SK-N-SH (cell line): ENCODE measurements at regions not wholly inside any gene's neighbourhood (a gene's known extent, or its start where the extent isn't known, plus 50 kb on each side); places are given as distances from the start of the nearest gene placed in this dataset.

Experiments used
- EZH2phosphoT487 ChIP-seq: fragments of 200-600 bp; sonication (generic); IDR thresholded peaks from 2 replicates; pipeline ENCODE4 v1.6.1; 2017; ENCODE audit warnings: low read depth, mixed run types, mild to moderate bottlenecking, antibody characterized with exemption, moderate library complexity, borderline replicate concordance
- POLR2AphosphoS5 ChIP-seq: IDR thresholded peaks from 2 replicates; pipeline ENCODE4 v1.6.1; 2012; ENCODE audit warnings: low read depth, low read length
- TCF12 ChIP-seq: IDR thresholded peaks from 2 replicates; pipeline ENCODE4 v1.4.0; 2012
- TEAD4 ChIP-seq: IDR thresholded peaks from 2 replicates; pipeline ENCODE4 v1.4.0; 2012; ENCODE audit warnings: mild to moderate bottlenecking, borderline replicate concordance; ENCODE audit not compliant: insufficient read depth
- TF ChIP-seq, protein P1 (sequence below): fragments of 200-600 bp; sonication (generic); IDR thresholded peaks from 2 replicates; pipeline ENCODE4 v1.6.1; 2017; ENCODE audit warnings: antibody characterized with exemption, mild to moderate bottlenecking, moderate library complexity

DNA sequence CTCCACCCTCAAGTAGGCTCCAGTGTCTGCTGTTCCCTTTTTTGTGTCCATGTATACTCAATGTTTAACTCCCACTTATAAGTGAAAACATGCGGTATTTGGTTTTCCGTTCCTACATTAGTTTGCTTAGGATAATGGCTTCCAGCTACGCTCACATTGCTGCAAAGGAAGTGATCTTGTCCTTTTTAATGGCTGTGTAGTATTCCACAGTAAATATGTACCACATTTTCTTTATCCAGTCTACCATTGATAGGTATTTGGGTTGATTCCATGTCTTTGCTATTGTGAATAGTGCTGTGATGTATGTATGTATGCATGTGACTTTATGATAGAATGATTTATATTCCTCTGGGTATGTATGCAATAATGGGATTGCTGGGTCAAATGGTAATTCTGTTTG lies 144.6 kb downstream of the BRD1 start:
- no peak for TF ChIP-seq TEAD4
- TF ChIP-seq POLR2AphosphoS5: no peak
- TF ChIP-seq, protein P1, sequence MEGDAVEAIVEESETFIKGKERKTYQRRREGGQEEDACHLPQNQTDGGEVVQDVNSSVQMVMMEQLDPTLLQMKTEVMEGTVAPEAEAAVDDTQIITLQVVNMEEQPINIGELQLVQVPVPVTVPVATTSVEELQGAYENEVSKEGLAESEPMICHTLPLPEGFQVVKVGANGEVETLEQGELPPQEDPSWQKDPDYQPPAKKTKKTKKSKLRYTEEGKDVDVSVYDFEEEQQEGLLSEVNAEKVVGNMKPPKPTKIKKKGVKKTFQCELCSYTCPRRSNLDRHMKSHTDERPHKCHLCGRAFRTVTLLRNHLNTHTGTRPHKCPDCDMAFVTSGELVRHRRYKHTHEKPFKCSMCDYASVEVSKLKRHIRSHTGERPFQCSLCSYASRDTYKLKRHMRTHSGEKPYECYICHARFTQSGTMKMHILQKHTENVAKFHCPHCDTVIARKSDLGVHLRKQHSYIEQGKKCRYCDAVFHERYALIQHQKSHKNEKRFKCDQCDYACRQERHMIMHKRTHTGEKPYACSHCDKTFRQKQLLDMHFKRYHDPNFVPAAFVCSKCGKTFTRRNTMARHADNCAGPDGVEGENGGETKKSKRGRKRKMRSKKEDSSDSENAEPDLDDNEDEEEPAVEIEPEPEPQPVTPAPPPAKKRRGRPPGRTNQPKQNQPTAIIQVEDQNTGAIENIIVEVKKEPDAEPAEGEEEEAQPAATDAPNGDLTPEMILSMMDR: no peak
- no peak for TF ChIP-seq TCF12
- TF ChIP-seq EZH2phosphoT487: no peak
